ENCODE measurements at regions not wholly inside any gene's neighbourhood (a gene's known extent, or its start where the extent isn't known, plus 50 kb on each side); places are given as distances from the start of the nearest gene placed in this dataset.

- Mint-ChIP-seq H3K27ac (no peak overlapping the region), H3K36me3 (ENCODE audit: insufficient read depth in 1 of 3, low read depth in 3 of 3) (peaks cover 0 to 6% (median 6%) of the 10 kb centered on the region in 3 experiments; a peak in 4 of 7 replicates), H3K9me3 (peaks cover 3 to 10% of the 10 kb centered on the region in 2 experiments; a peak in 4 of 5 replicates), H3K27me3 (ENCODE audit: low read depth) (peaks cover 81% of the 10 kb centered on the region), H3K4me3 (no peak overlapping the region), H3K4me1 (peaks cover 56 to 69% of the 10 kb centered on the region in 2 experiments)
- Histone ChIP-seq H3K79me2 (ENCODE audit: insufficient read depth, low read length) (no peaks in the 10 kb centered on the region), H4K91ac (ENCODE audit: insufficient read length, low read depth, low read length) (no peak overlapping the region), H2BK15ac (ENCODE audit: low read depth, low read length) (no peak overlapping the region), H2BK5ac (ENCODE audit: insufficient read length, low read length) (no peak overlapping the region), H3T11ph (ENCODE audit: low read length) (no peak overlapping the region), H2AK5ac (ENCODE audit: insufficient read length, low read length) (no peak overlapping the region), H3K4me2 (ENCODE audit: insufficient read depth, insufficient read length, low read length) (no peak overlapping the region), H2BK12ac (ENCODE audit: insufficient read length, low read depth, low read length) (no peak overlapping the region), H3K56ac (ENCODE audit: insufficient read length, low read depth, low read length) (no peak overlapping the region), H3K27me3 (ENCODE audit: insufficient read depth, low read length) (peaks cover 23% of the 10 kb centered on the region; the same call in 1 of the 2 replicates), H3K18ac (ENCODE audit: insufficient read length, low read depth, low read length) (no peak overlapping the region), H3K23me2 (ENCODE audit: insufficient read length, low read depth, low read length, poor library complexity, severe bottlenecking) (peaks cover 12% of the 10 kb centered on the region), H3K9me3 (ENCODE audit: control insufficient read depth, low read depth, low read length) (no peaks in the 10 kb centered on the region), H2AFZ (ENCODE audit: low read length) (no peak overlapping the region), H3K4me1 (ENCODE audit: insufficient read depth, low read length) (peaks cover 7% of the 10 kb centered on the region), H3K9ac (ENCODE audit: extremely low read depth, insufficient read length, low read length) (no peak overlapping the region), H4K8ac (replicated peaks; ENCODE audit: insufficient read length, low read depth, low read length) (no peak overlapping the region), H3K27ac (ENCODE audit: insufficient read length, low read depth, low read length) (no peak overlapping the region), H4K20me1 (ENCODE audit: control insufficient read depth, insufficient read depth, insufficient read length) (peaks cover under 1% of the 10 kb centered on the region), H4K5ac (ENCODE audit: insufficient read length, low read depth, low read length) (no peak overlapping the region), H3K14ac (ENCODE audit: insufficient read depth, low read length) (no peak overlapping the region), H3K23ac (ENCODE audit: insufficient read length, low read depth, low read length) (no peak overlapping the region), H2BK20ac (ENCODE audit: low read depth, low read length, poor library complexity, severe bottlenecking) (no peak overlapping the region), H3K4ac (ENCODE audit: low read depth, low read length) (no peak overlapping the region), H3K79me1 (ENCODE audit: insufficient read depth, low read depth, low read length, poor library complexity, severe bottlenecking) (no peaks in the 10 kb centered on the region), H2BK120ac (ENCODE audit: low read depth, low read length, poor library complexity, severe bottlenecking) (no peak overlapping the region)
- DNase-seq: no peak
- WGBS (ENCODE audit: extremely low coverage, insufficient read length, low lambda C conversion rate): no CpG with 5 or more reads among the region's 7 CpGs
- TF ChIP-seq CTCF (conservative IDR thresholded peaks at IDR 0.05): no peak
These were observed 219.4 kb upstream of the CIBAR2 start for GRCh38 chr16:85331688-85332087.

All from H9 (cell line).